PC-9 (cell line): ENCODE measurements at regions not wholly inside any gene's neighbourhood (a gene's known extent, or its start where the extent isn't known, plus 50 kb on each side); places are given as distances from the start of the nearest gene placed in this dataset.

Experiments used
- EZH2 ChIP-seq: fragments of 200-600 bp; sonication (generic); IDR thresholded peaks from 2 replicates; pipeline ENCODE4 v1.8.0; 2017; ENCODE audit warnings: antibody characterized with exemption, low read depth
- TF ChIP-seq, protein P1 (sequence below): fragments of 200-600 bp; sonication (generic); conservative IDR thresholded peaks from 2 replicates; pipeline ENCODE4 v1.6.1; 2017; ENCODE audit warnings: mixed run types, antibody characterized with exemption, mild to moderate bottlenecking, moderate library complexity

DNA sequence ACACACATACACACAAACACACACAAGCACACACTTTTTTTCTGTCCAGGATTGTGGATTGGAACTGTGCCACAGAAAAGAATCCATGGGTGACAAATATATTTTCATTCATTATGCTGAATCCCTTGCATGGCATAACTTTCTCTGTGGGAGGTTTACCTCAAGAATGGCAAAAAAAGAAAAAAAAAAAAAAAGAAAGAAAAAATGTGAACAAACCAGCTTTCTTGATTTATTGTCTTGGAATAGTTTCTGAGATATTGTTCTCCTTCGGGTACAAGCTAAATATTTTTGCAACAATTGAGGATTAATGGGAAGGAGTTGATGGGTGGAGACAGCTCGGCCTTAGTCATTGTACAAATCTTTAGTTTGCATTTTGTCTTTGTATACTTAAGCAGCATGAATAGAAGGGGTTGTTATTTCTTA lies 153.1 kb downstream of the GMNC start:
- TF ChIP-seq, protein P1, sequence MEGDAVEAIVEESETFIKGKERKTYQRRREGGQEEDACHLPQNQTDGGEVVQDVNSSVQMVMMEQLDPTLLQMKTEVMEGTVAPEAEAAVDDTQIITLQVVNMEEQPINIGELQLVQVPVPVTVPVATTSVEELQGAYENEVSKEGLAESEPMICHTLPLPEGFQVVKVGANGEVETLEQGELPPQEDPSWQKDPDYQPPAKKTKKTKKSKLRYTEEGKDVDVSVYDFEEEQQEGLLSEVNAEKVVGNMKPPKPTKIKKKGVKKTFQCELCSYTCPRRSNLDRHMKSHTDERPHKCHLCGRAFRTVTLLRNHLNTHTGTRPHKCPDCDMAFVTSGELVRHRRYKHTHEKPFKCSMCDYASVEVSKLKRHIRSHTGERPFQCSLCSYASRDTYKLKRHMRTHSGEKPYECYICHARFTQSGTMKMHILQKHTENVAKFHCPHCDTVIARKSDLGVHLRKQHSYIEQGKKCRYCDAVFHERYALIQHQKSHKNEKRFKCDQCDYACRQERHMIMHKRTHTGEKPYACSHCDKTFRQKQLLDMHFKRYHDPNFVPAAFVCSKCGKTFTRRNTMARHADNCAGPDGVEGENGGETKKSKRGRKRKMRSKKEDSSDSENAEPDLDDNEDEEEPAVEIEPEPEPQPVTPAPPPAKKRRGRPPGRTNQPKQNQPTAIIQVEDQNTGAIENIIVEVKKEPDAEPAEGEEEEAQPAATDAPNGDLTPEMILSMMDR, result no peak
- no peak for TF ChIP-seq EZH2
